RPMI8226 (cell line): ENCODE measurements at regions not wholly inside any gene's neighbourhood (a gene's known extent, or its start where the extent isn't known, plus 50 kb on each side); places are given as distances from the start of the nearest gene placed in this dataset.
"Not testable (repeated sequence)": the region's sequence is repeated elsewhere in the genome, so short reads cannot be mapped to it uniquely, and the experiment has no call there.

Experiments used
- DNase-seq: peaks from one replicate; pipeline ENCODE4 v3.0.0-alpha.2; 2015

GRCh38 chr15:56808160-56808559 is 74.9 kb upstream of the ZNF280D start:
- DNase-seq, result no peak

- no peak for DNase-seq
Measured at GRCh38 chr15:56806148-56806536, 72.8 kb upstream of the ZNF280D start.

GRCh38 chr15:56805466-56806147 is 72.3 kb upstream of the ZNF280D start:
- no peak for DNase-seq

GRCh38 chr15:56804938-56805337 is 71.6 kb upstream of the ZNF280D start:
- no peak for DNase-seq

GRCh38 chr15:56804279-56804678 is 71.0 kb upstream of the ZNF280D start:
- DNase-seq, result no peak

GRCh38 chr15:56802161-56802560 is 68.9 kb upstream of the ZNF280D start:
- DNase-seq, result no peak

DNA sequence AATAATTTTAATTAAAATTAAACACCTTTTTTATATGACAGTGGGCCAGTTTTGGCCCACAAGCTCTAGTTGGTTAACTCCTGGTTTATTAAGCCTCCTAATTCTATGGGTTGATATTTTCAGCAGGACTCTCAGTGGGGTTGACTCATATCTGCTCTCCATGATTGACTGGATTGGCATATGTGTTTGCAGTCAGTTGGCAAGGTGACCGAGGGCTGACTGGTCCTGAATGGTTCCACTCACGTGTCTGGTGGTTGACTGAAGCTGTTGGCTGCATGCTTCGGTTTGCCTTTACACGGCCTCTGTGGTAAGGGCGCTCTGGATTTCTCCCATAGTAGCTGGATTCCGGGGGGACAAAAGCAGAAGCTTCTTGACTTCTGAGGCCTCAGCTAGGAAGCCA is 65.3 kb upstream of the ZNF280D start:
- DNase-seq, result no peak

- no peak for DNase-seq
Measured at GRCh38 chr15:56797720-56798275, 64.5 kb upstream of the ZNF280D start.

DNA sequence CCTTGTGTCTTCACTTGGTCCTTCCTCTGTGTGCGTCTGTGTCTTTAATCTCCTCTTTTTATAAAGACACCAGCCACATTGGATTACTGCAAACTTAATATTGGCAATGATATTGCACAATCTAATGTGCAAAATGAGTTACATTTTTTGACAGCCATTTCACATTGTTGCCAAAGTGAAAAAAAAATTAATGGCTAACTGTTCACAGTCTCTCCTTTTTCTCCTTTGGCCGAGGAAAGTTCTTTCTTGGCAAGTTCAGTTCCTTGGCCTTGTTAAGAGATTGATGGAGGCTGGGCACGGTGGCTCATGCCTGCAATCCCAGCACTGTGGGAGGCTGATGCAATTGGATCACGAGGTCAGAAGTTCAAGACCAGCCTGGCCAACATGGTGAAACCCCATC is 62.2 kb upstream of the ZNF280D start:
- DNase-seq, result no peak

GRCh38 chr15:56794553-56795329 is 61.4 kb upstream of the ZNF280D start:
- no peak for DNase-seq

DNA sequence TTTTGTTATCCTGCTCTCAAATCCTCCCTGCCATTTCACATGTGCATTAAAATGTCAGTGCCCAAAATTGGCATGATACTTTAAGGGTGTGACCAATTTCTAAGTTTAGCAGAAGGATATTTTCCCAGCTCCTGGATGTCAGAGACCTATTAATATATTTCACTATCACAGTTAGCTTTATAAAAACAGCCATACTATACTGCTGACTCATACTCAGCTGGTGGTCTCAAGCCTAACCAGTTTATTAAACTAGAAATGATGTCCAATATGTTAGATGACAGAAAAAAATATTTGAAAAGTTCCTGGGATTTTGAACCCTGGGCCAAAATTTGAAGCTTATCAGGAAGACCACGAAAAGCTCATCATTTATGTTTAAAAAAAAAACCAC is 60.9 kb upstream of the ZNF280D start:
- no peak for DNase-seq

DNA sequence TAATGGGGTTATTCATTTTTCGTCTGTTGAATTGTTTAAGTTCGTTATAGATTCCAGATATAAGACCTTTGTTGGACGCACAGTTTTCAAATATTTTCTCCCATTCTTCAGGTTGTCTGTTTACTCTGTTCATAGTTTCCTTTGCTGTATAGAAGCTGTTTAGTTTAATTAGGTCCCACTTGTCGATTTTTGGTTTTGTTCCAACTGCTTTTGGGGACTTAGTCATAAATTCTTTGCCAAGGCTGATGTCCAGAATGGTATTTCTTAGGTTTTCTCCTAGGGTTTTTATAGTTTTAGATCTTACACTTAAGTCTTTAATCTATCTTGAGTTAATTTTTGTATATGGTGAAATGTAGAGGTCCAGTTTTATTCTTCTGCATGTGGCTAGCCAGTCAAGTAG is 58.9 kb upstream of the ZNF280D start:
- DNase-seq, result no peak

- DNase-seq, result not testable (repeated sequence)
Measured at GRCh38 chr15:56791521-56791920, 58.2 kb upstream of the ZNF280D start.

DNA sequence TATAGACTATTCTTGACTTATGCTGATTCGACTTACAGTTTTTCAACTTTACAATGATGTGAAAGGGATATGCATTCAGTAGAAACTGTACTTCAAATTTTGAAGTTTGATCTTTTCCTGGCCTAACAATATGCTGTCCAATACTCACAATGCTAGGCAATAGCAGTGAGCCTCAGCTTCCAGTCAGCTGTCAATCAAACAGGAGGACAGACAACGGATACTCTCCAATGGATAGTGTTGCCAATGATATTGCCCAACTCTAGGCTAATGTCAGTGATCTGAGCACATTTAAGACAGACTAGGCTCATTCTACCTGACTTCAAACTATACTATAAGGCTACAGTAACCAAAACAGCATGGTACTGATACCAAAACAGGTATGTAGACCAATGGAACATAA is 55.0 kb upstream of the ZNF280D start:
- no peak for DNase-seq

DNA sequence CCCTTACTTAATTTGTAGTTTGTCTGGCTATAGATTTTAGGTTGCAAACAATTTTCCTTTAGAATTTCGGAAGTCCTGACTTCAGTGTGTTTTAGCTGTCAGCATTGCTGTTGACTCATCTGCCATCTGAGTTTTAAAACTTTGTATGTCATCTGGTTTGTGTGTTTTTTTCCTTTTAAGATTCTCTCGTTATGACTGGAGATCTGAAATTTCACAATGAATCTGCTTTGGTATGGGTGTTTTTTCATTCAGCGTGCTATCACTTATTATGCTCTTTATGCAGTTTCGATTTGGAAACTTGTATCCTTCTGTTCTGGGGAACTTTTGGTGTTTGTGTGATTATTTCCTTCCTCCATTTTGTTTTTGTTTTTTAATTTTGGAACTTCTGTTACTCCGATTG is 53.7 kb upstream of the ZNF280D start:
- no peak for DNase-seq

DNA sequence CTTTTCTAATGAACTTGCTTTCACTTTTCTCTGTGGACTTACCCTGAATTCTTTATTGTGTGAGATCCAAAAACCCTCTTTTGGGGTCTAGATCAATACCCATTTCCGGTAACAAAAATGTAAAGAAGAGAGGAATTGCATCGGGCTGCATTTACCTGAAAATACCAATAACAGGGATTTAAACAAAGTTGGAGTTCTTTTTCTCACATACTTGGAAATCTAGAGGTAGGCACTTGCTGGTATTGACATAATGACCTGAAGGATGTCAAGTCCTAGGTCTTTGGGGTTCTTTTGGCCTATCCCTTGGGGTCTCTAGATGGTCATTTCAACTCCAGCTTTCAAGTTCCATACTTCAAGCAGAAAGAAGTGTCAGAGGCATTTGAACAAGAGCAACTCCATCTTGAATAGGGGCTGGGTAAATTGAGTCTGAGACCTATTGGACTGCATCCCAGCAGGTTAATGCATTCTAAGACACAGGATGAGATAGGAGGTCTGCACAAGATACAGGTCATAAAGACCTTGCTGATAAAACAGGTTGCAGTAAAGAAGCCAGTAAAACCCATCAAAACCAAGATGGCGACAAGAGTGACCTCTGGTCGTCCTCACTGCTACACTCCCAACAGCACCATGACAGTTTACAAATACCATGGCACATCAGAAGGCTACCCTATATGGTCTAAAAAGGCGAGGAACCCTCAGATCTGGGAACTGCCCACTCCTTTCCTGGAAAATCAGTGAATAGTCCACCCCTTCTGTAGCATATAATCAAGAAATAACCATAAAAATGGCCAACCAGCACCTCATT is 50.8 kb upstream of the ZNF280D start:
- DNase-seq, result no peak

GRCh38 chr15:56783156-56783856 is 50.0 kb upstream of the ZNF280D start:
- no peak for DNase-seq
